ENCODE measurements at regions not wholly inside any gene's neighbourhood (a gene's known extent, or its start where the extent isn't known, plus 50 kb on each side); places are given as distances from the start of the nearest gene placed in this dataset.
"Not testable (repeated sequence)": the region's sequence is repeated elsewhere in the genome, so short reads cannot be mapped to it uniquely, and the experiment has no call there.

- not testable (repeated sequence) for DNase-seq
Measured at GRCh38 chr2:90298983-90299382, 1607.5 kb downstream of the RPIA start.

- not testable (repeated sequence) for DNase-seq
Measured at GRCh38 chr2:90322982-90323381, 1631.5 kb downstream of the RPIA start.

- DNase-seq: not testable (repeated sequence)
Measured at GRCh38 chr2:90323612-90324558, 1632.4 kb downstream of the RPIA start.

GRCh38 chr2:90324672-90325071, 1633.2 kb downstream of the RPIA start:
- DNase-seq: not testable (repeated sequence)

GRCh38 chr2:90325796-90326353, 1634.4 kb downstream of the RPIA start:
- not testable (repeated sequence) for DNase-seq

GRCh38 chr2:90355546-90355945, 1664.1 kb downstream of the RPIA start:
- DNase-seq: not testable (repeated sequence)

GRCh38 chr2:90359344-90359743, 1667.9 kb downstream of the RPIA start:
- not testable (repeated sequence) for DNase-seq

- DNase-seq: not testable (repeated sequence)
Measured at GRCh38 chr2:90359887-90360730, 1668.6 kb downstream of the RPIA start.

- not testable (repeated sequence) for DNase-seq
Measured at GRCh38 chr2:90360731-90361035, 1669.2 kb downstream of the RPIA start.

Data from NCI-H526 (cell line).